AG09319 (cell line): ENCODE measurements at regions not wholly inside any gene's neighbourhood (a gene's known extent, or its start where the extent isn't known, plus 50 kb on each side); places are given as distances from the start of the nearest gene placed in this dataset.

Experiments used
- DNase-seq: peaks from one replicate; pipeline ENCODE4 v3.0.0-alpha.2; 2010; ENCODE audit warnings: low read depth; ENCODE audit errors: extremely low read depth
- TF ChIP-seq, protein P1 (sequence below): IDR thresholded peaks from 2 replicates; pipeline ENCODE4 v1.5.1; 2011; ENCODE audit warnings: low read depth, mild to moderate bottlenecking, inconsistent platforms, low read length, moderate library complexity

DNA sequence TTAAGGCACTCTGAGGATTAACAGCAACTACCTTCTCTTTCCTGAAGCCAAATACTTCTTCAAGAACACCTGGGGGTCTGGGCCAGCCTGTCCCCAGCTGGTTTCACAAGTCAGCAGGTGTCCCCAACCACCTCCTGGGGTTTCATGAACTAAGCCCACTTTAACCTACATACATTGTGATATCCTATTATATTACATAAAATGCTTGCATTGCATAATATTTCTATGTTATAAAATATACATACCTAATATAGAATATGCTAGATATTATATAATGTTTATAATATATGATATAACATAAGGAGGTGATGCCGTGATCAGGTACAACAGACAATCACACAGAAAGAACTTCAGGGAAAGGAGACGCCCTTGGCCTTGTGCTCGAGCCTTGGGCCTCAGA is 367.6 kb downstream of the C16orf95 start:
- no peak for DNase-seq
- TF ChIP-seq, protein P1, sequence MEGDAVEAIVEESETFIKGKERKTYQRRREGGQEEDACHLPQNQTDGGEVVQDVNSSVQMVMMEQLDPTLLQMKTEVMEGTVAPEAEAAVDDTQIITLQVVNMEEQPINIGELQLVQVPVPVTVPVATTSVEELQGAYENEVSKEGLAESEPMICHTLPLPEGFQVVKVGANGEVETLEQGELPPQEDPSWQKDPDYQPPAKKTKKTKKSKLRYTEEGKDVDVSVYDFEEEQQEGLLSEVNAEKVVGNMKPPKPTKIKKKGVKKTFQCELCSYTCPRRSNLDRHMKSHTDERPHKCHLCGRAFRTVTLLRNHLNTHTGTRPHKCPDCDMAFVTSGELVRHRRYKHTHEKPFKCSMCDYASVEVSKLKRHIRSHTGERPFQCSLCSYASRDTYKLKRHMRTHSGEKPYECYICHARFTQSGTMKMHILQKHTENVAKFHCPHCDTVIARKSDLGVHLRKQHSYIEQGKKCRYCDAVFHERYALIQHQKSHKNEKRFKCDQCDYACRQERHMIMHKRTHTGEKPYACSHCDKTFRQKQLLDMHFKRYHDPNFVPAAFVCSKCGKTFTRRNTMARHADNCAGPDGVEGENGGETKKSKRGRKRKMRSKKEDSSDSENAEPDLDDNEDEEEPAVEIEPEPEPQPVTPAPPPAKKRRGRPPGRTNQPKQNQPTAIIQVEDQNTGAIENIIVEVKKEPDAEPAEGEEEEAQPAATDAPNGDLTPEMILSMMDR: no peak

DNA sequence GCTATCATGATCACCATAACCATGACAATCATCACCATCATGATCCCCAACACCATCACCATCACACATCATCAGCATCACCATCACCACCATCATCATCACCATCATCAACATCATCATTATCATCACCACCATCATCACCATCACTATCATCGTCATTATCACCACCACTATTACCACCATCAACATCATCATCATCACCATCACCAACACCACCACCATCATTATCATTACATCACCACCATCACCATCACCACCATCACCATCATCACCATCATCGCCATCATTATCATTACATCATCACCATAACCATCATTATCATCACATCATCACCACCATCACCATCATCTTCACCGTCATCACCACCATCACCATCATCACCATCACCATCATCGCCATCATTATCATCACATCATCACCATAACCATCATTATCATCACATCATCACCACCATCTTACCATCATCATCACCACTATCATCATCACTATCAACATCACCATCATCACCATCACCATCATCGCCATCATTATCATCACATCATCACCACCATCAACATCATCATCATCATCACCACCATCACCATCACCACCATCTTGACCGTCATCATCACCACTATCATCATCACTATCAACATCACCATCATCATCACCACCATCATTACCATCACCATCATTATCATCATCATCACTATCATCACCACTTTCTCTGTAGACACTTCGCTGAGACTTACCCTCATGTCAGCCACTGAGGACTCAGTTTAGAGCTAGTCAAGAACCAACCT is 366.0 kb downstream of the C16orf95 start:
- TF ChIP-seq, protein P1: no peak
- no peak for DNase-seq

DNA sequence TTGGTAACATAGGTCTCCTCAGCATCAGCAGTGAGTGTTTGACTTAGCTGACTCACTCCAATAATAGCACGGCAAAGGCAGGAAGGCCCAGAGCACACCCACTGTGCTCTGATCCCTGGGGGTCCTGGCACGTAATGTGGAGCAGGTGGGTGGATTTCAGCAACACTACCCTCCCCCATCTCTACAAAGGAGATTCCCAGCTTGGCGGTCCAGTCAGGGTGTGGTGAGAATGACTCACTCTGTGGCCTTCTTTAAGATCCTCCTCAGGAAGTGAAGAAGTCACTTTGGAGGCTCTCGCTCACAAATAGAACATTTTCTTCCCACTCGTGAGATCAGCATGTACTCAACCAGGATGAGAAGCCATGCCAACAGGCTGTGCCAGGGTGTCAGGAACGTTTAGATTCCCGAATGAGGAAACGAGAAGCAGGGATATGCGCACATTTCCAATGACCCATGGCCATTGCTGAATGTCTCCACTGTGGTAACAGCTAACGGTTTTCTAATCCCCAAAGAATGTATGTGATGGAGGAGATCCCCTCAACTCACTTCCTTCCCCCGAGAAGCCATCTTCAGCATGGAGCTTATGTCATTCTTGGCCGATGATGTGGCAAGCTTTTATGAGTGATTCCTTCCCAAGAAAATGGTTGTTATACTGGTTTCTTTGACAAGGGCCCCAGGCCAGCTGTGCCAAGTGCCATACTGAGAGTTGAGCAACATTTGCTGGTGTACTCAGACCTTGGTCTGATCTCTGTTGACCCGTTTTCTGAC is 365.2 kb downstream of the C16orf95 start:
- TF ChIP-seq, protein P1: no peak
- peak; percentile 85 for DNase-seq

DNA sequence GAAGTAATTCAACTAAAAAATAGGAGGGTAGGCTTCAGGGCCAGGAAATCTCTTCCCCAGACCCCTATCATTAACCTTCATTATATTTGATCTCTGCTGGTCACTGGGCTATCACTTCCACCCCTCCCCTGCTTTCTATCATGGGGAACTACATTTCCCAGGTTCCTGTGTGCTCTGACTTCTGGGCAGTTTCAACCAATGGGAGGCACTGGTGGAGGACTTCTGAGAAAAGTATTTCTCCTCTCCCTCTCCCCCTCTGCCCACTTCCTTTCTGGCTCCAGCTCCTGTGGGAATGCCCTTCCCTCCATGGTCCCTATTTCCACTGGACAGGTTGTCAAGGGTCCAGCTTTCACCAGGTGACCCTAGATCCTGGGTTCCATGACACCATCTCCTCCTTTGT is 364.4 kb downstream of the C16orf95 start:
- no peak for DNase-seq
- TF ChIP-seq, protein P1: no peak

DNA sequence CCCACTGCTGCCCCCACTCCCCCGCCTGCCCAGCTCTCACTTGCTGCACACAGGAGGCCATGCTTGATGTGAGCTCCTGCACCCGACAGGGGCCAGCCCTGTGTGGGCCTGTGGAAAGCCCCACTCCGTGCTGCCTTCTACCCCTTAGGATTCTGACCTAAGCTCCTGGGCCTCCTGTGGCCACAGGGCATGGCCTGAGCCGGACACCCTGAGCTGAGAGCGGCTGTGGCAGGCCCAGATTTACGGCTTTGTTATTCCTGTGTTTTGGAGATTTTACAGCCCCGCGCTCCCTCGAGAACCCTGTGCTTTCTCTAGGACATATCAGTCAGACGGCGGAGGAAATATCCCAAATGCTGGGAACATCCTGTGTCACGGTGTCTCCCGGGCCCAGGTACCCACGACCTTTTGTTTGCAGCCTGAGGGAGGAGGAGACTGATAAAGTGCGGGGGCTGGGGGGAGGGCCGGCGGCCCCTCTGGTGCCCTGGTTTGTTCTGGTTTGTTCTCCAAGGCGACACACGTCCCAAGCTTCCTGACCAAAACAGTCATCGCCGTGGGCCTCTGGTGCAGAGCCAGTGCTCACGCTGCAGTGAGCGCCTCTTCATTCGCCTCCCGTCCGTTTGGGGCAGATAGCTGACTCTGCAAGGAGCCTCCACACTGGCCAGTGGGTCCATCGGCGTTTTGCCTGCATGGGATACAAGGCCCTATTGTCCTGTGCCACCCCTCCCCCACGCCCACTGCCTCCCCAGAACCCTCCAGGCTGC is 363.4 kb downstream of the C16orf95 start:
- no peak for DNase-seq
- TF ChIP-seq, protein P1: no peak

DNA sequence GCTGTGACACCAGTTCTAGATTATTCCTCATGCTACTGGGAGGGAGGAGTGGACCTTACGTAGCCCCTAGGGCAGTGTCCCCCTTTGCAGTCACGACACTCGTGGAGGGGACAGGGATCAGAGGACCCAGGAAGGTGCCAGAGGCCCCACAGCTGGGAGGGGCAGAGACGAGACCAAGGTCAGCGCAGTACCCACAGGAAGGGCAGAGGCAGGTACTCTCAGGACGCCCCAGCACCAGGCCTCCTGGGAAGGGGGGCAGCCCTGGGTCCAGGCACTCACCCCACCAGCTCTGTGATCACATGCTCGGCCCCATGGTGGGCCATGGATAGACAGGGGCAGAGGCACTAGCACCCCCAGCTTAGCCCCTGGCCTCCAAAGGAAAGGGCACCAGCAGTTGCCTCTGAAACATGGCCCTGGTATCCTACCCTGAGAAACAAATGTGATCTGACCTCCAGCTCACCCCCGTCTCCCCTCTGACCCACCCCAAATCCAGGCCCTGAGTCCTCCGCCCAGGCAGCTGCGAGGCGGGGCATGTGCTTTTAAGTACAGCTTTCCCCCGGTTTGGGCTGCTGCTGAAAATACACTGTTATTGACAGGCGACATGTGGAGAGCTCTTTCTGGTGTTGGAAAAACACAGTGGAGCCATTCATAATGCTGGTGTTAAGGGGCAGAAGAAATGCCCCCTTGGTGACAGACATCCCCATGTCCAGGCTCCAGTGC is 361.9 kb downstream of the C16orf95 start:
- no peak for DNase-seq
- TF ChIP-seq, protein P1: no peak
